Ureter (tissue), 1 donor: ENCODE measurements at regions not wholly inside any gene's neighbourhood (a gene's known extent, or its start where the extent isn't known, plus 50 kb on each side); places are given as distances from the start of the nearest gene placed in this dataset.

ENCODE experiments used
- DNase-seq: peaks from one replicate; pipeline ENCODE4 v3.0.0-alpha.2; 2020; ENCODE audit warnings: low spot score
- donor health status: DM: yes; HTN: yes; CAD: no.

DNA sequence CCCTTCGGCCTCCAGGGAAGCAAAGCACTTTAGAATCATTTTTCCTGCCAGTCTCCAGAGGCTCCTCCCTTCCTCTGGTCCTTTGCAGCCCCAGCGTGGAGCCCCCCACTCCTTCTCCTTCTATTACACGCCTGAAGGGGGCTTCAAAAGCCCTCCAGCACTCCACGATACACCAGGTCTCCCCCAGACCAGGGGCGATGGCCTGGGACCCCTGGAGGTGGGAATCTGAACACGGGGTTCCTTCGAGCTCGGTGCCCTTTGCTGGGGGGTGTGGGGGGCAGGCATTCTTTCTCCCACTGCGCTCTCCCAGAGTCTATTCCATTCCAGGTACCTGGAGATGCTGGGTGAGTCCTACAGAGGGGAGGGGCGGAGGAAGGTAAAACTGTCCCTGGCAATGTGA, 97.6 kb downstream of the HMX1 start:
- no peak for DNase-seq

DNA sequence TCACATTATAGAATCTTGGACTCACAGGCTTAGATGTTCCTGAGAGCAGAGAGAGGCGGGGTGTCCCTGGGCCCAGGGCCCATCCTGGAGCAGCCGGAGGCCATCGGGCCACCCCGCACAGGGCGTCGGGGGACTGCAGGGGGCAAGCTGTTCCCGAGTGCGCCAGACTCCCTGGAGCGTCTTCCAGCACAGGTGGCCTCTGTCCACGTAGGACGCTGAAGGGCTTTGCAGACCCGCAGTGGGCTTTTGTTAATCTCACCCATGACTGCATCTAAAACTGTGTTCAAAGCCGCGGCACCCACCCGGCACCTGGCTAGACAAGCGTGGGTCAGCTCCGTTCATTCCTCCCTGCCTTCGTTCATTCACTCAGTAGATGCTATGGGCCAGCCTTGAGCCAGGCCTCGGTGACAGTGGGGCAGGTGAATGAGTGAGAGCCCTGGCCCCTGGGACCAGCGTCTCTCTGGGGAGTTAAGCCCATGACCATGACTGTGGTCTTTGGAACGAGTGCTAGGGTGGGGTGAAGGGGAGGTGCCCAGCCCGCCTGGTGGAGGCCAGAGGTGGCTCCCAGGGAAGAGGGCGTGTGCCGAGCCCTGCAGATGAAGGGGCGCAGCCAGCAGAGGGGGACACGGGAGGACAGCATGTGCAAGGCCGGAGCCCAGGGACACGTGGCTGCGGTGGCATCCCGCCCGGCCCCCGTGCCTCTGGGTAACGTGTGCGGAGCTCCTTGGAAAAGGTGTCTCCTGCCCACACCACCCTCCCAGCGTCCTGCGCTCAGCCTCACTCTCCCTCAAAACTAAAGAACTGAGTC, 98.3 kb downstream of the HMX1 start:
- no peak for DNase-seq

DNA sequence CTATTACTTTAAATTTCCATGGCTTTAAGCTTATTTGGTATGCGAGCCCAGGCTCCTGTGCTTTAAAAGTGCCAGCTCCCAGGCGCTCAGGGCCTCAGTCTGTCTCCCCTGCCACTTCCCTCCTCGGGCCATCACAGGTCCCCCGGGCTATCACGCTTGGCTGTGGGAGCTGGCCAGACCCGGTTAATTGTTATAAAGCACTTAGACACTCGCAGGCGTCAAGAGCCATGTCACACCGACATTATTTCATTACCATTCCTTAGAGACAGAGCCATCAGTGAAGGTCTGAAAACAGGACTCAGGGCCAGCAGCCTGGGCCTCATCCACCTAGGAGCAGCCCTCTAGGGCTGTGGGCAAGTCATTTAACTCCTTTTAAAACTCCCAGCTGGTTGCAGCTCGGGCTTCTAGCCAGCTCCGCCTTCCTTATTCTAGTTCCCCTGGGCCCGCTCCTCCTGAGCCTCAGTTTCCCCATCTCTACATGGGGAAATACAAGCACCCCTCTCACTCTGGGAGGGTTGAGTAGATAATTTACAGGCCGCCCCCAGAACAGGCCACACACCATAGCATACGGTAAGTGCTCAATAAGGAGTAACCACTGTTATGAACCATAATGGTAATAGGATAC, 99.0 kb downstream of the HMX1 start:
- no peak for DNase-seq

DNA sequence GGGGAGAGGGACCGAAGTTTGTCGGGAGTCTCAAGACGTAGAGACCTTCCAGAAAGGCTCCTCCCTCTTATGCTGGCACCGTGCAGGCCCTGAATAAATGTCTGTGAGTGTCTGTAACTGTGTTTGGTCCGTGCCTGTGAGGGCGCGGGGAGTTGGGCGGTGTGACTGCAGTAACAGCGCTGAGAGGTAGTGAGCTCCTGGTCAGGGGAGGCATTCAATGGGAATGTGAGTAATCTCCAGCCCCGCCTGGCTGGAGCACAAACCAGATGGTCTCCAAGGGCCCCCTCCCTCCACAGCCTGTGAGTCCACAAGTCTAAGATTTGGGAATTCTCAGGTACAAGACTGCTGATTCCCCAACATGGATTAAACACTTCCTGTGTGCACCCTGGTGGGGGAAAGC, 100.0 kb downstream of the HMX1 start:
- DNase-seq: no peak

DNA sequence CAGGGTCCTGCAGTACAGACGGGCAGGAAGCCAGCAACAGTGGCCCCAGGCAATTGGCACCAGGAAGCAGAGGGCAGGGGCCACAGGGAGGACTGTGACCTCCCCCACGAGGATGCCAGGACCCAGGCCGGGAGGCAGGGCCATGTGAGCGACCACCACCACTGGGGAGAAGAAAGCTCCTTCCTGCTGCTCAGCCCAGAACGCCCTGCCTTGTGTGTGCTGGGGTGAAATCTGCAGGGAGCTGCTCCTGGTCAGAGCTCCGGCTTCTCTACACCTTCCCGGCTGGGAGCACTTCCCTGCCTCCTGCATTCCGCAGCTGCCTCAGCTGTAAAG, 100.4 kb downstream of the HMX1 start:
- DNase-seq: no peak

DNA sequence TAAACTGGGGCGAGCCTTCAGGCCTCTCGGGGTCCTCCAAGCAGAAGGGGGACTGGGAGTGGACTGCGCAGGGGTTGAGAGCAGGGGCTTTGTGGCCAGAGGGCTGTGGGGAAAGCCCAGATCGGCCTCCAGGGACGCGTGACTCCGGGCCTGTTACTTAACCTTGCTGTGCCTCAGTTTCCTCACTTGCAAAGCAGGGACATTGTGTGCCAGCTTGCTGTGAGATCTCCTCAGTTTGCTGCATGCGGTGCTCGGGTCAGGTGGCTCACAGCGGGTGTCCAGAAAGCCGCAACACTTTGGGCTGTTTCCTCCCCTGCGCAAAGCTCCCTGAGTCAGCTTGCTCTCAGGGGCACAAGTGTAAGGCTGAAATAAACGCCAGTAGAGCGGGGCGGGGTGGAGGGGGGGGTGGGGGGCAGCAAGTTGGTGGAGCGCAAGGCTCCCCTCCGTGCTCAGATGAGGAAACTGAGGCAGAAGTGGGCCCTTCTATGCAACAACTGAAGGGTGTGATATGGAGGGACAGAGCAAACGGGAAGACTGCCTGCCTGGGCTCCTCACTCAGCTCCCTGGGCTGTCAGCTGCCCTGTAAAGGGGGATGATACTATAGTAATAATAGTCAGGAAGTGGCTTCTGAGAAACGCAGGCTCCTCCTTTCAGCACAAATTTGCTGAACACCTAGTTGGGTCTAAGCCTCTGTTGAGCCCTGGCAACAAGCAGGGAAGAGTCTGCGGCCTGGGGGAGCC, 101.0 kb downstream of the HMX1 start:
- DNase-seq: no peak

DNA sequence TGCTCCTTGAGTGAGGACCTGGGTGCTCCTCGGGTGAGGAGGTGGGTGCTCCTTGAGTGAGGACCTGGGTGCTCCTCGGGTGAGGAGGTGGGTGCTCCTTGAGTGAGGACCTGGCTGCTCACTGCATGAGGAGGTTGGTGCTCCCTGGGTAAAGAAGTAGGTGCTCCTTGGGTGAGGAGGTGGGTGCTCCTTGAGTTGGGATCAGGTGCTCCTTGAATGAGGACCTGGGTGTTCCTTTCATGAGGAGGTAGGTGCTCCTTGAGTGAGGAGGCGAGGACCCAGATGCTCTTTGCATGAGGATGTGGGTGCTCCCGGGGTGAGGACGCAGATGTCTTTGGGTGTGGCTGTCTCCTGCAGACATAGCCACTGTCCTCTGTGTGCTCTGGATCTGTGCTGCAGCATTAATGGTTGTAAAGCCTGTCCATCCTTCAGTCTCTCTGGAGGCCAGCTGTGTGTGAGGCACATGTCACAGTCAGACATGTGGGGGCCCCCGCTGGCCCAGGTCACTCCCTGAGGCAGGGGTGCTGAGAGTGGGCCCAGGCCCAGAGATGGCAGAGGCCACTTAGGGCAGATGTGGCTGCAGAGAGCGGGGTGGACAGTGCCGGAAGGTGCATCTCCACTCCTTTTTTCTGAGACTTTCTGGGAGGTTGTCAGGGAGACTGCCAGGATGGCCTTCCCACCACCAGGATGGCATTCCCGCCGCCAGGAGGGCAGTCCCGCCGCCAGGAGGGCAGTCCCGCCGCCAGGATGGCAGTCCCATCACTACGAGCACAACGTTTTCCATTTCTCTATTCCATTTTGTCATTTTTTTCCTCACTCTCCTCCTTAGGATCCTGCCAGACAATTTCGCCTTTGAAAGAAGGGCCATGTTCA, 101.8 kb downstream of the HMX1 start:
- no peak for DNase-seq

DNA sequence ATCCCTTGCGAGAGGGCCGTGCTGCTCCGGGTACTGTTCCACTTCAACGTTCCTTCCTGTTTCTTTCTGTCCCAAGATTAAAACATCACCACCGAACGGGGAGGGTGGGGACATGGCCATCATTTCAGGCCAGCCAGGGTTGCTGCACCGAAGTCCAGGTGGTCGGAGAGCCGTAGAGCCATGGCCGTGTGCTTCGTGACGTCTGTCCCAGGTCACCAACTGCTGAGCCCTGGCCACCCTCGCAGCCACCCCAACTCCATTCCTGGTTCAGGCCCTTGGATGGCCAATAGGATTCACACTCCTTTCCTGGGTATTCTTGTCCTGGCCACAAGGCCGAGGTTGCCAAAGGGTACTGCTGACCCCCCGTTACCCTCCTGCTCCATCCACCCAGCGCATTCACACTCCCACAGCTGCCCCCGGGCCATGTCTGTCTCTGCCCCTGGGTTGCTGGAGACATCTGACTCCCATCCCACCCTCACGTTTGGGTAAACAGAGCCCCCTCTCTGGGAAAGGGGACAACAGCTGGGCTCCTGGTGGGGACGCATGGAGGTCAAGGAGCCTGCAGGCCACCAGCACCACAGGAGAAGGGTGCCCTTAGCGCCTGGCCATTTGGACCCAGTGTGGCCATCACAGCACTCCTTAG, 103.2 kb downstream of the HMX1 start:
- DNase-seq: no peak

DNA sequence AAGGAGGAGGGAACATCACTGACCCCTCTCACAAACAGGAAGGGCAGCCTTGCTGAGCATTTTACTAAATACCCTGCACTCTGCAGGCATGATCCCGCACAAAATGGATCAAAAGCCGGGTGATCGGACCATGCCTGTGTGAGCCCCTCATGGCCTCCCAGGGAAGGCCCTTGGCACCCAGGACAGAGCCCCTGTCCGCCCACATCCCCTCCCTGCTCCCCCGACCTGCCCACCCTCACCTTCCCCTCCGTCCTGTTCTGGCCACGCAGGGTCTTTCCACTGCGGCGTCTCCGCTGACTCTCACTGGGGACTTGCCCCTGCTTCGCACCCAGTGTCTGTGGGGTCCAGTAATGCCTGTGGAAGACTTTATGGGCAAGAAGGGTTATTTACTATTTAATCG, 105.0 kb downstream of the HMX1 start:
- no peak for DNase-seq

DNA sequence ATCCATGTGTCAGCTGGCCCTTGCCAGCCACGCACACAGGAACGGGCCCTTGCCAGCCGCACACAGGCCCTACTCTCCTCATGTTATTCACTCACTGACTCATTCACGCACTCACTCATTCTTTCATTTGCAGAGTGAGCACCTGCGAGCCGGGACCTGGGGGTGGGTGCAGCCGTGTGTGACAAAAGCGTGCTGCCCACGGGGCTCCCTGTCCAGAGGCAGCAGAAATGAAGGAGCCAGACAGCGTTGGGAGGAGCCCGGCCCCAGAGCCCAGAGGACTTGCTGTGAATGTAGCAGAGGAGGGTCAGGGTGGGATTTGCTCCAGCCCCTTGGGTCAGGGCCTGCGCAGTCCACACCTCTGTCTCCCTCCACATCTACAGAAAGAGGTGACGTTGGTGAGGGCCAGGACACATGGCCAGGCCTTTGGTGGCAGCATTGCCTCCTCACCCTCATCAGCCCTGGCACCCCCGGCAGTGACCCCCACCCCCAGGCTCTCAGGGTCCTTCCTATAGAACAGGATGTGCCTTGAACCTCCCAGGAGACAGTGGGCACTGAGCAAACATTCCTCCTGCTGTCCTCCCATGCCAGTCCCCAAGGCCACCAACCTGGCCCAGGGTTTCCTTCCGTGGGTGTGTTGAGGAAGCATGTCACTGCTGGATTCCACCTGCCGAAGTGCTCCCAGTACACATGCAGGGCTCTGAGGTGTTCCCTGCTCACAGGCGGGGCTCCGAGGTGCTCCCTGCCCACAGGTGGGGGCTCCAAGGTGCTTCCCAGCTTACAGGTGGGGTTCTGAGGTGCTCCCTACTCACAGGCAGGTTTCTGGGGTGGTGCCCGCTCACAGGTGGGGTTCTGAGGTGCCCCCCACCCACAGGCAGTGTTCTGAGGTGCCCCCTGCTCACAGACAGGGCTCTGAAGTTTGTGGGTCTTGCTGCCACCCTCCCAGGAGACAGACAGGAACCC, 105.7 kb downstream of the HMX1 start:
- DNase-seq: no peak

DNA sequence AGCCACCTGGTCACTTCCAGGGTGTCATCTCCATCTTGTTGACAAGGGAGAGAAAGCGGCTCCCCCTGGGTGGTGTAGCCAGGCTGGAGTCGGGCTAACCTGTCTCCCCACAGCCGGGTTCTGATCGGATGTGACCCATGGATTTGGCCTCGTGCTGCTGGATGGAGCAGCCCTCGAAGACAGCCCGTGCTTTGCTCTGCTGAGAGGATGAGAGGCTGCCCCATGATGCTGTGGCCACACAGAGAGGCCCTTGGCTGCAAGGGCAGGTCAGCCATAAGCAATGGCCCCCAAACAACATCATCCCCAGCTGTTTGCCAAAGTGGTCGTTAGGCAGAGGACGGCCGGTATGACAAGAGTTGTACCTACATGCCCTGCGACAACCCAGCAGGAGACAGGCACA, 106.6 kb downstream of the HMX1 start:
- DNase-seq: no peak

DNA sequence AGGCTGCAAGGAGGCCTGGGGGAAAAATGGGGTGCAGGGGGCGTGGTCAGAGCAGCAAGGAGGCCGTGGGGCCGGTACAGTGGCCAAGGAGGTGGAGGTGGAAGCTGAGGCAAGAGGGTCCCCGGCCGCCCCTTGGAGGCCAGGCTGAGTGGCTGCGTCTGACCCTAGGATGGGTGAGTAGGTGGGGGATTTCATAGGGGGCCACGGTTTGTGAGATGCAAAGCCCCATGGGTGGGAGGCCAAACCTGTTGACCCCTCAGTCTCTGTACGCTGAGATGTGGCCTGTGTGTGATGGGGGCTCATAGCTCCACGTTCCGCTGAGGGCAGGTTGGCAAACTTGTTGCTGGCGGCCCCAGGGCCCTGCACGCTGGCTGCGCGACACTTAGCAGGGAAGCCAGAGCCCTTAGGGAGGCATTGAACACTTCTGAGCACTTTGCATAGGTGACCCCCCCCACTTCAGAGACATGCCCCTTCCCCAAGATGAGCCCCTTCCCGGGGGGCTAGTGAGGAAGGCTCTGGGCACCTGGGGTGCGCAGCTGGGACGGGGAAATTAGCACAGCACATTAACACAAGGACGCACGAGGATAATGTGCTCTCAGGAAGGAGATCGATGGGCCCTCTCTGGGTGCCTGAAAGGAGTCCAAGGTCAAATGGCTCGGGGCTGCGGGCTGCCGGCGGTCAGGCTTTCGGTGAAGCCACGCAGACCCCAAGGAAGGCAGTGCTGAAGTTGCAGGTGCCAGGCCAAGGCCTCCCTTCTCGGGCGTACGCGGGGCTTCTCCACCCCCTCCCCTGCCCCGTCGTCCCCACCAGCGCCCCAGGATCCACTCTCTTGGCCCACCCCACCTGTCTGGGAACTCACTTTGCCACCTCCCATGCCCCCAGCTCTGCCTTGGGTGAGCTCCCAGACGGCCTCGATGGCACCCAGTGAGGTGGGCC, 107.4 kb downstream of the HMX1 start:
- no peak for DNase-seq

DNA sequence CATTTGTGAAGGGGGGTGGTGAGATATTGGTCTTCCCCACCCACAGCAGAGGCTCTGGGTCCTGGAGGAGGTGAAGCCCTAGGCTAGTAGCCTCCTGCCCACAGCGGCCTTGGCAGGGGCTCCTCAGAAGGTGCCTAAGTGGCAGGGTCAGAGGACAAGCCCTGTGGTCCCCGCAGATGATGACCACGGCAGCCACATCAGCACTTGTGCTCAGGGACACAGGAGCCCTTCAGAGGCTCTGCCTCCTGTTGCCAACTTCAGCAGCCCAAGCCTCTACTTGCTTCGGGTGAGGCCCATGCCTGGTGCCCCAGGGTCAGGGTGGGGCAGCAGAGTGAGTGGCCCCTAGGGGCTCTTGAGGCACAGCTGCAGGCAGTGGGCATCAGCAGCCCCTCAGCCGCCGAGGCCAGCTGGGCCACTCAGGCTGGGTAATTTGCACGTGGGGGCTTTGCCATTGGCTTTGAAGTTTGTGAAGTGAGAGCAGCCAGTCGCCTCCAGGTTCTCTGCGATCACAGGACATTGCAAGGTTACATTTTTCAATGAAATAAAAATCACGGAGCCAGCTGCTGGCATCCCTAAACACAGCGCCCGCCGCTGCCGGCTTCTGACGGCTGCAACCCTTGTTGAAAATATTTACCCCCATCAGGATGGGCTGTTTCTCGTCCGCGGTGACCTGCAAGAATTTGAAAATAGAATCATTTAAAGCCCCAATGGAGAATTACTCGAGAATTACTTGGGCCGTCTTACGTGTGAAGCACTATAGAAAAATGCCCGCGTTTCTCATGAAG, 108.5 kb downstream of the HMX1 start:
- DNase-seq: no peak

DNA sequence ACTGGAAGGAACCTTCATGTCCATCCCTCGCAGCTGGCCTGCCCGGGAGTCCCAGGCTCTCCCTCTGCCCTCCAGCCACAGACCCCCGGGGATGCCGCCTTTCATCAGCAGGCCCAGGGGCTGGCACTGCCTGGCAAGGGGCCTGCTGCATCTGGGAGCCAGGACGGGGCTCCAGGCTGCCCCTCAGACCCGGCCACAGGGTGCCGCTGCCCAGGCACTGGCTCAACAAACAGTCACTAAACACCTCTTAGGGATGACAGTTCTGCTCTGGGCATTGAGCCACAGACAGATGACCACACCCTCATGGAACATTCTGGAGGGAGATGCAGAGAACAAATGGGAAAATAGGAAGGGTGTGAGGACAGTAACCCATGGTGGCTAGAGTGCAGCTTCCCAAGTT, 109.3 kb downstream of the HMX1 start:
- no peak for DNase-seq

DNA sequence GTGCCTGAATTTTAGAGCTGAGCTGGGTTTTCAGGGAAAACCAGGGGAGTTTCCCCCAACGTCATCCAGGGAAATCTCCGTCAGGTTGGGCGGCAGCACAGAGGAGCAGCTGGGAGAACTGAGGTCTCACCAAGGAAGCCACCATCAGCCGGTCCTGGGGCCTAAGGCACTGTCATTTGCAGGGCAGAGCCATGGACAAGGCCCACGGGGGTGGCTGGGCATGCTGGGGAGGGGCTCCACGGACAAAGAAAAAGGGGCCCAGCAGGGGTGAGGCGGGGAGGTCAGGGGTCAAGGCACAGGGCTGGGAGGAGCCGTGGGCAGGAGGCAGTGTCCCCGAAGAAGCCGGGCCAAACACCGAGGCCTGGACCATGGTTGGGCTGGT, 109.8 kb downstream of the HMX1 start:
- no peak for DNase-seq

DNA sequence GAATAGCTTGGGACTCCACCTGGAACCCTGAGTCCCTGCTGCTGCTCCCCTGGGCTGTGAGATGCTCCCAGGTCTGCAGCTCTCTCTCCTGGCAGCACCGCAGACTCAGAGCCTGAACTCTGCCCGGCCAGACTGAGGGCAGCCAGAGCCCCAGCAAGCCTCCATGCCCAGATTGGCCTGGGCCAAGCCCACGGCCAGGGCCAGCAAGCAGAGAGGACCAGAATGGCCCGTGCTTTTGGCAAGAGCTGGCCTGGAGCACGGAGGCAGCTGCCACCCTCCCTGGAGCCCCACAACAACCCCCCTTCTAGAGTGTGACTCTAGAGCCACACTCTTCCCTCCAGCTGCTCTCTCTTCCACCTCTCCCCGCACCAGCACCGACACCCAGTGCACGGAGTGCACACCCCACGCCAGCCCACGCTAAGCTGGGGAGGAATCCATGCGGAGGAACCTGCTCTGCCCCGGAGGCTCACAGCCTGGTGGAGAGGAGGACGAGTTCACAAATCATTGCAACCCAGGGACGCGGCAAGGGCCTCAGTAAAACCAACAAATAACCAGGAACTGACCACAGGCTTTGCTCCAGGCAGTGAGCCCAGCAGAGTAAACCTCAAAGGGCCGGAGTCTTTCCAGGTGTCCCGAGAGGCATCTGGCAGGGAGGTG, 110.3 kb downstream of the HMX1 start:
- no peak for DNase-seq

DNA sequence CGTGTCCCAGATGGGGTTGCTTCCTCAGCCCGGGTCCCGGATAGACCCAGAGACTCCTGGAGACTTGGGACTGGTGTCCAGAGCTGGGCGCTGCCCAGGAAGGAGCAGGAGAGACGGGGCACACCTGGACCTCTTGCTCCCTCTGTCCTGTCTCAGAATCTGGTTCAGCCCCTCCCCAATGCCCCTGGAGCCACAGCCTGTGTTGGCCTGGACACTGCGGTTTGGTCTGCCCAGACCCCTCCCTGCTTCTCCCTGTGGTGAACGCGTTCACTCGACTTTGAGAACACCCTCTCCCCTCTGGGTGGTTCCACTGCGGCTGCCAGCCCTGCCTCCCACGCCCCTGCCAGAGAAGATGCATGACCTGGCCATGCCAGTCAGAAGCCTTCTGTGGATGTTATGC, 111.1 kb downstream of the HMX1 start:
- no peak for DNase-seq

DNA sequence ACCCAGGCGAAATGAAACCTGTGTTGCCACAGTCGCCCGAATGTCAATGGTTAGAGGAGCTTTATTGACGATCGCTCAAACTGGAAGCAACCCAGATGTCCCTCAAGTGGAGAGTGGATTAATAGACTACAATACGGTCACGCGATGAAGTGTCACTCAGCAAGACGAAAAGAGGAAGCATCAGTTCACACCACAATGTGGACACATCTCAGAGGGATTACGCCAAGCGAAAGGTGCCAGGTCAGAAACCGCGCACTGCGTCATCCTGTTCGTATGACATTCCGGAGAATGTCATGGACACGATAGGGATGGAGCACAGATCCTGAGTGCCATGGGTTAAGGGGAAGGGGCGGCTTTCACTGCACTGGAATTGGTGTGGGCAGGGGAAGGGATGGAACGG, 111.7 kb downstream of the HMX1 start:
- no peak for DNase-seq
